Renal cortical epithelial cell (primary cell): ENCODE measurements at regions not wholly inside any gene's neighbourhood (a gene's known extent, or its start where the extent isn't known, plus 50 kb on each side); places are given as distances from the start of the nearest gene placed in this dataset.

ENCODE experiments used
- DNase-seq: peaks from one replicate; pipeline ENCODE4 v3.0.0-alpha.2; 2011; ENCODE audit warnings: low read depth

DNA sequence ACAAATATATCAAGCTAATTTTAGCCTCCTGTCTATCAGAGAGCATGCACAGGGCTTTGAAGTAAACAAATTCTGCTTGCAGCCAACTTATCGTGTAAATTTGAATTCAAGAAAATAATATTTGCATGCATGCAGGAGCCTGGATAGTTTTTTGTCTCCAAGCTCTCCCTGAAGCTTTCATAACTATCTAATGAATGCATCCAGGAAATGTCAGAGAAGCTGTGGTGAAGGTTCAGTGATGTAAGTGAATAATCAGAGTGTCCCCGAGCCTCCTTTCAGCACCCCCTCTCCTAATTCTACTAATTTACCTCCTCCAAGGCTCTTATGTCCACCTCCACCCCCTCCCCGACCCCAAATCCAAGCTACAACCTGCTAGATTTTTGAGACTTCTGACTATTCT, 172.0 kb upstream of the ZNF32 start:
- DNase-seq = no peak

GRCh38 chr10:43819464-43820230, 171.0 kb upstream of the ZNF32 start:
- no peak for DNase-seq

DNA sequence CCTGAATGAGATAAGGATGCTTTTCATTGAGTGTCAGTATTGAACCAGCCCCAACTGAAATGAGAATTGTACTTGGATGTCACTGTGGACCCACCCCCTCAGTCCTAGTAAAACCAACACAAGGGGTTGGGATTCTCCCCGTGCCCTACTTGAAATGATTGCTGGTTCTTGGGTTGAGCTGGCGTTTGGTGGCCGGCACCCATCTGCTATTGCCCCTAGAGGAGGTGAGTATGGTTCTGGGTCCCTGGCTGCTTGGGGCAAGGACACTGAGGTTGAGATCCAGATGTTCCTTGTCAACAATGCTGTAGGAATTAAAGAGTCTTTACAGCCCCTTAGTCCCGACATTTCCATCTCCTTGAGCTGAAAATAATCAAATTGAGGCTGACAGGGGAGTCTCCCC, 170.0 kb upstream of the ZNF32 start:
- DNase-seq = no peak

DNA sequence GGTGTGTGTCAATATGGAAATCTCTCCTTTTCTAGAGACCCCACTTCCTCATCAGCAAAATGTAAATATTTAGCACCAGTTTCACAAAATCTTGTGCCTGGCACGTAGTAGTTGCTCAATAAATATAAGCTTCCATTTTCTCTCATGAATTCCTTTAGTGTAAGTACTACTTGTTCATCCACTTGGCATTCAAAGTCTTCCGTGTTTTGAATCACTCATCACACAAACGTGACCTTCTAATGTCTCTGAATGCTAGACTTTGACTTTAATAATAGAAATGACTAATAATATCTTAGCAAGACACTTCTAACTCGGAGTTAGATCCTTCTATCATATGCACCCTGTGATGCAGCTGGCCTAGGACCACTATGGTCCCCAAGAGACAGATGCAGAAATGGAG, 168.7 kb upstream of the ZNF32 start:
- no peak for DNase-seq

GRCh38 chr10:43816351-43817321, 168.0 kb upstream of the ZNF32 start:
- DNase-seq = no peak

GRCh38 chr10:43815181-43815885, 166.7 kb upstream of the ZNF32 start:
- DNase-seq = no peak

DNA sequence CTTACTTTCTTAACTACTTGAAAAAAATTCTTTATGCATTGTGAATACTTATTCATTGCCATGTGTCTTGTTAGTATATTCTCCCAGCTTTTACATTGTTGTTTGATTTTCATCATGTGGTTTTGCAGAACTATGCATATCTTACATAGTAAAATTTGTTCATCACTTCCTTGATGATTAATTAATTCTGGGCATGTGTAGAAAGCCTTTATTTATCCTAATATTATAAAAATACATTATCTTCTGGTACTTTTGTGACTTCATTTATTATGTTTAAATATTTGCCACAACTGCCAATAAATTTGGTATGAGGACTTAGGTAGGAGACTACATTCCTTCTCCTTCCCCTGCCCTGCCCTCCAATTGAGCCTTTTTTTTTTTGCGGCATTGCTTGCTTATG, 166.0 kb upstream of the ZNF32 start:
- no peak for DNase-seq

DNA sequence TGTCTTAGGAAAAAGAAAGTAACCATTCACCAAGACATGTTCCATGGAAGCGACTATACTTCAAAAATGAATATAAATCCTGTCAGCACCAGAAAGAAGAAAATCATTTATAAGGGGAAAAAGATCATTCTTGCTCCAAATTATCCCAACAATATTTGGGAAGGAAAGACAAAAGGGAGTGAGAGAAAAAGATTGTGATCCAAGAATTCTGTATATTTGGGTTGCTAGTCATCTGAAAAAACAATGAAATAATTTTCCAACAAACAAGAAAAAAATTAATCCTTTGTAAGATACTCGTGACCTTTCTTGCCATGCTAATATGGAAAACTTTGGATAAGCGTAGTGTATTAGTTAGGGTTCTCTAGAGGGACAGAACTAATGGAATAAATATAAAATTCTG, 163.2 kb upstream of the ZNF32 start:
- no peak for DNase-seq

DNA sequence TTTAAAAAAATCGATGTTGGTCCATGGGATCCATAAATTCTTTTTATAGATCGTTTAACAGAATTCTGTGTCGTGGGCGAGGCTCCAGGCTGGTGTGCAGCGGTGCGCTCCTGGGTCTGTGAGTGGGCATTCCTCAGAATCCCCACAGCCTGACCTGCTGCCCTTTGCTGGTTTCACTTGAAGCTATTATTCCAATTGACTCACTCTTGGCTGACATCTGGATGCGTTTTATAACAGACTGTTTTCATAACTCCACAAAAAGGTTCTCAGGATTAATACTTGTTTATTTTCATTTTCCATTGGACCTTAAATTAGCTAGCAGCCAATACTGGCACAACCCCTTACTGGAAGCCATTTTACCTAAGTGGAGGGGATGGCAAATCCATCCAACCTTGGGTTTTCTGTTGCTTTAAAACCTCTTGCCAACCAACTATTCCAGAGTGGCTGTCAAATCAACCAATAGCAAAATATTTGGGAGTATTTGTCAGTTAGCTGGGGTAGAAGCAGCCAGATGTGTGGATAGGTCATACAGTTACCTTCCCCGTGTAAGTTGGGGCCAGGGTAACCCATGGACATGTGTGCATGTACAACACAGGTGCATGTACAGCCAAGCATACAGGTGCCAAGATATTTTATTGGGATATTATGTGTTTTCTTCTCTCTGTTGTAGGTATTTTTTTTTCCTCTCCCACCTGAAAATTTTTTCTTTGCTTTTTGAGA, 160.7 kb upstream of the ZNF32 start:
- peak; percentile 46 for DNase-seq

- no peak for DNase-seq
These were observed 159.5 kb upstream of the ZNF32 start for GRCh38 chr10:43808136-43808535.

GRCh38 chr10:43806831-43807640, 158.4 kb upstream of the ZNF32 start:
- no peak for DNase-seq

GRCh38 chr10:43803791-43804190, 155.1 kb upstream of the ZNF32 start:
- DNase-seq = no peak

- DNase-seq = no peak
These were observed 154.5 kb upstream of the ZNF32 start for GRCh38 chr10:43802988-43803696.

GRCh38 chr10:43801626-43802025, 152.9 kb upstream of the ZNF32 start:
- DNase-seq = no peak

DNA sequence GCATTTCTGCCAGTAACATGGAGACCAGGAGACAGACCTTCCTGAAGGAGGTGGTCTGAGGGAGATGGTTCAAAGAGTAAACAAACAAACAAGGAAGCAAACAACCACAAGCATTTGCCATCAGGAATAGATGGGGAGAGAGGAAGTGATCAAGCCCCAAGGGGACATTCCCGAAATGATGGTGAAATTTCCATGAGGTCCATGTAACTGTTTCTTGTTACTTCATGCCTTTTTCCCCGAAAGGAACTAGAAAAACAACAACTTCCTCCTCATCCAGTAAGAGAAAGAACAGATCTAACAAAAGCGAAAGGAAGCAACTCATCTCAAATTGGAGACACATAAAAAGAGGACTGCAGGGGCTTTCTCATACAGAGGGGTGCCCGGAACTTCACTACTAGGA, 152.5 kb upstream of the ZNF32 start:
- DNase-seq = no peak

GRCh38 chr10:43796781-43797180, 148.1 kb upstream of the ZNF32 start:
- DNase-seq = no peak

GRCh38 chr10:43795639-43796038, 147.0 kb upstream of the ZNF32 start:
- no peak for DNase-seq

DNA sequence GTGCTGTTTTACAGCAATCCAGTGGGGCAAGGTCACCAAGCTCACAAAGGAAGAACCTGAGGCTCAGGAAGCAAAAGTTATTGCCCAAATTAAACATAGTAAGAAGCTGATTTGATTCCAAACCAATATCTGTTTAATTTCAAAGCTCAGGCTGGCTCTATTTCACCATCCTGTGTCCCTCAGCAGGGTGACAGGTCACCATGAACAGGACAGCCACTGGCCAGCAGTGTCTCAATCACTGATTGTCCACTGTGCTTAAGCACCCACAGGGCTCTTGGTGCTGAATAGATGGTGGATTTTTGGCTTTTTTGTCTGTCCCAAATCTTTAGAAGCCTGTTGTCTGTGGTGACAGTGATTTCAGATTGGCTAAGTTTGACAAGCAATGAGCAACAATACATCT, 146.4 kb upstream of the ZNF32 start:
- no peak for DNase-seq

DNA sequence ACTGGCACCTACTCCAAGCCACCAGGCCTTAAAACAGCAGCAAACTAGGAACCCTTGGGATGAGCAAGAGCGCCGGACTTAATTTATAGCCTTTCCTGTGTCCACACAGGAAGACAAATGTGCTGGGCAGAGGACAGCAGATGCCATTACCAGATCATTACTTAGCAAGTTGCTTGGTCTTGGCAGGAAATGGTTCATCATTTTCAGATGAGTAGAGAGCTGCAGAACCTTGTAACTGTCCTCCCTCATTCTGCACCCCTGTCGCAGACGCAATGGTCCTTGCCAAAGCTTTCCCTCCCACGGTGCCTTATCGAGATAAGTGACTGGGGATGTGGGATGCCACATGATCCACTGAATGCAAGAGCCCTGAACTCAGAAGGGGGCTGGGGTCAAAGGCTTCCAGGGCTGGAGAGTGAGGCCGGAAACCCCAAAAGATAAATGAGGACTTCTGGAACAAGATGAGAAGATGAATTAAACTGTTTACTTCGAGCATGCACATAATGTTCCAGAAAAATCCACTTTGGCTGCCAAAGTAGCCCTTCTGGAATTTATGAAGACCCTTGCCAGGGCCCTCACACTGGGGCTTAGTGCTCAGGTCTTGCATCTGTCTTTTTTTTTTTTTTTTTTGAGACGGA, 145.6 kb upstream of the ZNF32 start:
- no peak for DNase-seq

DNA sequence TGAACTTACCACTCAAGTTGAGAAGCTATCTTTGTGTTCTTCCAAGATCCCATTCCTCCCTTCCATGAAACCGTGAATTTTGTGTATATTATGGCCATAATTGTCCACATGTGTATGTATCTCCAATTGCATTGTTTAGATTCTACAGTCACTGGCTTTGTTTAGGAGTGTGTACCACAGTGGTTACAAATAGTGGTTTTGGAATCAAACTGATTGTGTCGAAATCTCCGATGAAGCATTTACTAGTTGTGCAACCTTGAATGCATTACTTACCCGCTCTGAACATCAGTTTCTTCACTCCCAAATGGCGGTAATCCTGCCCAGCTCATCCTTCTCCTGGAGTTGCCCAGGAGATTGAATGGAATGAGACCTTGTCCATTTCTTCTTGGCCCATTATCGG, 145.0 kb upstream of the ZNF32 start:
- peak; percentile 0 for DNase-seq
